ENCODE measurements at regions not wholly inside any gene's neighbourhood (a gene's known extent, or its start where the extent isn't known, plus 50 kb on each side); places are given as distances from the start of the nearest gene placed in this dataset.
"Not testable (repeated sequence)": the region's sequence is repeated elsewhere in the genome, so short reads cannot be mapped to it uniquely, and the experiment has no call there.

GRCh38 chr15:23924686-23925085 lies 237.6 kb upstream of the NDN start:
- no peak for FAIRE-seq
- peak; percentile 29 for DNase-seq (ENCODE audit: low spot score)

GRCh38 chr15:23954931-23955330 lies 267.8 kb upstream of the NDN start:
- no peak for FAIRE-seq
- no peak for DNase-seq (ENCODE audit: low spot score)

GRCh38 chr15:23983500-23984259 lies 296.6 kb upstream of the NDN start:
- FAIRE-seq: no peak
- DNase-seq (ENCODE audit: low spot score): no peak

GRCh38 chr15:23994273-23994672 lies 307.2 kb upstream of the NDN start:
- FAIRE-seq: no peak
- no peak for DNase-seq (ENCODE audit: low spot score)

GRCh38 chr15:23998056-23998455 lies 311.0 kb upstream of the NDN start:
- FAIRE-seq (no peak), DNase-seq (ENCODE audit: low spot score) (no peak)

GRCh38 chr15:24008476-24008875 lies 321.4 kb upstream of the NDN start:
- no peak for FAIRE-seq
- DNase-seq (ENCODE audit: low spot score): no peak

- FAIRE-seq (no peak), DNase-seq (ENCODE audit: low spot score) (no peak)
Observed at GRCh38 chr15:24017470-24017869, 330.4 kb upstream of the NDN start.

- FAIRE-seq: no peak
- DNase-seq (ENCODE audit: low spot score): no peak
Observed at GRCh38 chr15:24039683-24040082, 352.6 kb upstream of the NDN start.

- no peak for FAIRE-seq
- peak; percentile 25 for DNase-seq (ENCODE audit: low spot score)
Observed at GRCh38 chr15:24054547-24055245, 367.6 kb upstream of the NDN start.

- FAIRE-seq: no peak
Observed at GRCh38 chr15:24067733-24068501, 380.8 kb upstream of the NDN start.

GRCh38 chr15:24075420-24076089 lies 388.4 kb upstream of the NDN start:
- FAIRE-seq: no peak
- DNase-seq (ENCODE audit: low spot score): no peak

More at GRCh38 chr15:24067733-24068501, 380.8 kb upstream of the NDN start:
- no peak for DNase-seq (ENCODE audit: low spot score)

GRCh38 chr15:24076090-24076784 lies 389.1 kb upstream of the NDN start:
- DNase-seq (ENCODE audit: low spot score): no peak
- FAIRE-seq: no peak

GRCh38 chr15:24078310-24079029 lies 391.4 kb upstream of the NDN start:
- no peak for FAIRE-seq
- DNase-seq (ENCODE audit: low spot score): no peak

- FAIRE-seq; DNase-seq (ENCODE audit: low spot score): not testable (repeated sequence)
Observed at GRCh38 chr15:24088941-24089340, 401.8 kb upstream of the NDN start.

- not testable (repeated sequence) for FAIRE-seq; DNase-seq (ENCODE audit: low spot score)
Observed at GRCh38 chr15:24101503-24101902, 414.4 kb upstream of the NDN start.

GRCh38 chr15:24107524-24107923 lies 420.4 kb upstream of the NDN start:
- not testable (repeated sequence) for FAIRE-seq; DNase-seq (ENCODE audit: low spot score)

- FAIRE-seq; DNase-seq (ENCODE audit: low spot score): not testable (repeated sequence)
Observed at GRCh38 chr15:24107948-24108347, 420.8 kb upstream of the NDN start.

- not testable (repeated sequence) for FAIRE-seq; DNase-seq (ENCODE audit: low spot score)
Observed at GRCh38 chr15:24108349-24108748, 421.2 kb upstream of the NDN start.

- not testable (repeated sequence) for FAIRE-seq
Observed at GRCh38 chr15:24139622-24140021, 452.5 kb upstream of the NDN start.

GRCh38 chr15:24145070-24145469 lies 458.0 kb upstream of the NDN start:
- not testable (repeated sequence) for DNase-seq (ENCODE audit: low spot score); FAIRE-seq

More at GRCh38 chr15:24139622-24140021, 452.5 kb upstream of the NDN start:
- not testable (repeated sequence) for DNase-seq (ENCODE audit: low spot score)
